ENCODE measurements at regions not wholly inside any gene's neighbourhood (a gene's known extent, or its start where the extent isn't known, plus 50 kb on each side); places are given as distances from the start of the nearest gene placed in this dataset.

DNA sequence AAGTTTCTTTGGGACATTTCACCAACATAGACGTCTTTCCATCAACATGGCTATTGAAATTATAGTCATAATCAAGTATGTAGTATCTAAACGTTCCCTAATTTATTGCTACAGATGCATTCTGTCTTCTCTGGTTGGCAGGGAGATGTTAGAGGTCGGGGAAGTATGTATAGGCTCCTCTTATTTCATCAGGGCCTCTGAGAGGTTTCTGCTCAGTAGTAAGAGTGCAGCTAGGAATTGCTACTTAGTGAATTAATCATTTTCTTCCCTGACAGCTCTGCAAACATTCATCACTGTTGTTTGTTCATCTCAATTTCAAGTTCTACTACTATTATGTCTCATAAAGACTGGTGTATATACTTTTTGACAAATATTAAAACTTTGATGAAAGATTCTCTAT, 309.7 kb upstream of the NR2F2 start:
- TF ChIP-seq ZFP3 (CRISPR knock-in tag; IDR thresholded peaks at IDR 0.05) (no peak), RARB (CRISPR knock-in tag; IDR thresholded peaks at IDR 0.05) (no peak)

Data from SK-N-SH treated with all-trans-retinoic acid at 6 μM for 48 hours (cell line).